ENCODE measurements at regions not wholly inside any gene's neighbourhood (a gene's known extent, or its start where the extent isn't known, plus 50 kb on each side); places are given as distances from the start of the nearest gene placed in this dataset.

DNA sequence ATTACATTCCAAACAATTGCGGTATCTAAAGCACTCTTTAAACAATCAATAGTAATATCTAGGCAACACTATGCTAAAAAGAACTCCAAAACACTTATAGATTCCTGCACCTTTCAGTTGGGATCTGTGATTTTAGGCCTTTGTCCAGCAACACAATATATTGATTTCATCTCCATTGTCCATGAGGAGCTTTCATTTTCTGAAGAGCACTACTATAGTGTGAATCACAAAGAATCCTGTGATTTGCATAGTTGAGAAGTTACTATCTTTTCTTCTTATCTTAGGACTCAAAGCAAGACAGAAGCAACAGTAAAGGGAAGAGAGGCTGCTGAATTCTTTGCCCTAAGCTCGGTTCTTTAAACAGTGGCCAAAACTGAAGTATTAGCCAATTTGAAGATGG lies 846.8 kb downstream of the IPMK start:
- no peak for TF ChIP-seq TAF1 (IDR thresholded peaks at IDR 0.05; ENCODE audit: borderline replicate concordance, insufficient read depth, low read length)
- no peak for TF ChIP-seq POLR2AphosphoS5 (IDR thresholded peaks at IDR 0.05; ENCODE audit: low read depth, low read length)

Measured in PFSK-1 (cell line).